OCI-LY3 (cell line): ENCODE measurements at regions not wholly inside any gene's neighbourhood (a gene's known extent, or its start where the extent isn't known, plus 50 kb on each side); places are given as distances from the start of the nearest gene placed in this dataset.

Experiments
- CTCF ChIP-seq: fragments of 200-600, 300-600 bp; sonication (generic); IDR thresholded peaks from 2 replicates; pipeline ENCODE4 v1.5.1; 2014; ENCODE audit warnings: antibody characterized with exemption, low read length, low read depth
- EZH2phosphoT487 ChIP-seq: fragments of 200-600 bp; shearing (Covaris generic); IDR thresholded peaks from 2 replicates; pipeline ENCODE4 v1.6.1; 2018; ENCODE audit warnings: antibody characterized with exemption, mixed run types, low read depth

- TF ChIP-seq CTCF (no peak), EZH2phosphoT487 (no peak)
Observed at GRCh38 chrX:40318076-40318475, 220.3 kb upstream of the BCOR start.
